Right ventricle myocardium superior (tissue), 1 donor: ENCODE measurements at regions not wholly inside any gene's neighbourhood (a gene's known extent, or its start where the extent isn't known, plus 50 kb on each side); places are given as distances from the start of the nearest gene placed in this dataset.
"Not testable (repeated sequence)": the region's sequence is repeated elsewhere in the genome, so short reads cannot be mapped to it uniquely, and the experiment has no call there.

Experiments
- ATAC-seq: fragments of 200-7000 bp; cut with Tn5 transposase; one replicate; pipeline ENCODE4 v1.9.1; 2020; ENCODE audit warnings: mild to moderate bottlenecking; ENCODE audit not compliant: poor library complexity
- DNase-seq: peaks from one replicate; pipeline ENCODE4 v3.0.0-alpha.2; 2020
- intact Hi-C: fragments of 100-400 bp; cut with DNase I; formaldehyde crosslinking; loops from one replicate; pipeline ENCODE4 v1.11.2; 2022
- donor health status: DM: no; HTN: yes; CAD: no; lungs with severe emphysema.

- intact Hi-C loops = loop anchor here (10.0 kb wide), 1 partner anchor 554 kb away; the partner anchor contains the start of gene SOX4
- ATAC-seq = peak; percentile 18
- DNase-seq = no peak
Observed at GRCh38 chr6:22149096-22149495, 147.7 kb downstream of the PRL start.

GRCh38 chr6:22149501-22150367, 147.1 kb downstream of the PRL start:
- intact Hi-C loops = loop anchor here (10.0 kb wide), 1 partner anchor 555 kb away; the partner anchor contains the start of gene SOX4
- ATAC-seq (peak; percentile 82), DNase-seq (no peak)

- no peak for DNase-seq
- intact Hi-C loops = no loop called here
- no peak for ATAC-seq
Observed at GRCh38 chr6:22150368-22151035, 146.3 kb downstream of the PRL start.

- no peak for ATAC-seq
- intact Hi-C loops = no loop called here
- DNase-seq = no peak
Observed at GRCh38 chr6:22151892-22152291, 144.9 kb downstream of the PRL start.

GRCh38 chr6:22152841-22153240, 144.0 kb downstream of the PRL start:
- intact Hi-C loops = no loop called here
- ATAC-seq = no peak
- no peak for DNase-seq

- intact Hi-C loops = no loop called here
- DNase-seq (no peak), ATAC-seq (no peak)
Observed at GRCh38 chr6:22153384-22154158, 143.3 kb downstream of the PRL start.

- no peak for ATAC-seq
- DNase-seq = no peak
- intact Hi-C loops = no loop called here
Observed at GRCh38 chr6:22155551-22155950, 141.3 kb downstream of the PRL start.

GRCh38 chr6:22157233-22157632, 139.6 kb downstream of the PRL start:
- intact Hi-C loops = no loop called here
- DNase-seq (no peak), ATAC-seq (no peak)

GRCh38 chr6:22164236-22164635, 132.6 kb downstream of the PRL start:
- intact Hi-C loops = no loop called here
- ATAC-seq (no peak), DNase-seq (no peak)

- DNase-seq, ATAC-seq, intact Hi-C loops: not testable (repeated sequence)
Observed at GRCh38 chr6:22171006-22171405, 125.8 kb downstream of the PRL start.

- ATAC-seq, intact Hi-C loops: not testable (repeated sequence)
- peak; percentile 34 for DNase-seq
Observed at GRCh38 chr6:22171885-22172284, 125.0 kb downstream of the PRL start.

- no peak for DNase-seq
- ATAC-seq = no peak
- intact Hi-C loops = no loop called here
Observed at GRCh38 chr6:22173311-22173710, 123.5 kb downstream of the PRL start.

- ATAC-seq, DNase-seq, intact Hi-C loops: not testable (repeated sequence)
Observed at GRCh38 chr6:22180250-22180649, 116.6 kb downstream of the PRL start.

GRCh38 chr6:22184371-22184770, 112.5 kb downstream of the PRL start:
- DNase-seq (no peak), ATAC-seq (no peak)
- intact Hi-C loops = no loop called here

- DNase-seq = no peak
- ATAC-seq = no peak
- intact Hi-C loops = no loop called here
Observed at GRCh38 chr6:22189946-22190345, 106.9 kb downstream of the PRL start.

GRCh38 chr6:22194188-22194921, 102.5 kb downstream of the PRL start:
- no peak for DNase-seq
- intact Hi-C loops = no loop called here
- ATAC-seq = no peak

GRCh38 chr6:22199771-22200170, 97.1 kb downstream of the PRL start:
- ATAC-seq = no peak
- intact Hi-C loops = no loop called here
- no peak for DNase-seq

- ATAC-seq = no peak
- no peak for DNase-seq
- intact Hi-C loops = no loop called here
Observed at GRCh38 chr6:22204153-22204552, 92.7 kb downstream of the PRL start.

- DNase-seq = no peak
- no peak for ATAC-seq
- intact Hi-C loops = no loop called here
Observed at GRCh38 chr6:22205266-22205665, 91.6 kb downstream of the PRL start.
